GM19395 (cell line): ENCODE measurements at regions not wholly inside any gene's neighbourhood (a gene's known extent, or its start where the extent isn't known, plus 50 kb on each side); places are given as distances from the start of the nearest gene placed in this dataset.

Source experiments
- ATAC-seq: cut with Tn5 transposase; IDR thresholded peaks from one replicate; pipeline ENCODE4 v1.9.1; 2021; ENCODE audit warnings: mild to moderate bottlenecking, moderate library complexity; ENCODE audit not compliant: unreplicated experiment

GRCh38 chr11:130787092-130787616 lies 129.1 kb downstream of the SNX19 start:
- no peak for ATAC-seq

GRCh38 chr11:130787973-130788570 lies 128.2 kb downstream of the SNX19 start:
- ATAC-seq, result no peak

GRCh38 chr11:130789056-130789640 lies 127.1 kb downstream of the SNX19 start:
- ATAC-seq, result no peak

GRCh38 chr11:130790689-130791088 lies 125.6 kb downstream of the SNX19 start:
- no peak for ATAC-seq

- ATAC-seq, result no peak
Observed at GRCh38 chr11:130792772-130793171, 123.5 kb downstream of the SNX19 start.

- ATAC-seq, result no peak
Observed at GRCh38 chr11:130796828-130797227, 119.5 kb downstream of the SNX19 start.

GRCh38 chr11:130798280-130798679 lies 118.0 kb downstream of the SNX19 start:
- ATAC-seq, result no peak

GRCh38 chr11:130798801-130799200 lies 117.5 kb downstream of the SNX19 start:
- ATAC-seq, result no peak

- no peak for ATAC-seq
Observed at GRCh38 chr11:130801333-130802122, 114.8 kb downstream of the SNX19 start.

- no peak for ATAC-seq
Observed at GRCh38 chr11:130802567-130802966, 113.7 kb downstream of the SNX19 start.

- no peak for ATAC-seq
Observed at GRCh38 chr11:130804306-130805076, 111.8 kb downstream of the SNX19 start.

- no peak for ATAC-seq
Observed at GRCh38 chr11:130806746-130807145, 109.5 kb downstream of the SNX19 start.

GRCh38 chr11:130808541-130808940 lies 107.7 kb downstream of the SNX19 start:
- no peak for ATAC-seq

- ATAC-seq, result no peak
Observed at GRCh38 chr11:130813196-130813595, 103.1 kb downstream of the SNX19 start.

GRCh38 chr11:130813638-130814037 lies 102.6 kb downstream of the SNX19 start:
- ATAC-seq, result no peak

GRCh38 chr11:130814440-130815096 lies 101.7 kb downstream of the SNX19 start:
- no peak for ATAC-seq

- ATAC-seq, result no peak
Observed at GRCh38 chr11:130815097-130815802, 101.0 kb downstream of the SNX19 start.

GRCh38 chr11:130815956-130816355 lies 100.3 kb downstream of the SNX19 start:
- no peak for ATAC-seq

- no peak for ATAC-seq
Observed at GRCh38 chr11:130816546-130817329, 99.5 kb downstream of the SNX19 start.
